Effector CD8-positive, alpha-beta T cell (primary cell): ENCODE measurements at regions not wholly inside any gene's neighbourhood (a gene's known extent, or its start where the extent isn't known, plus 50 kb on each side); places are given as distances from the start of the nearest gene placed in this dataset.

Experiments
- DNase-seq: peaks from one replicate; lab custom pipeline; 2025; lab: John Stamatoyannopoulos, UW

DNA sequence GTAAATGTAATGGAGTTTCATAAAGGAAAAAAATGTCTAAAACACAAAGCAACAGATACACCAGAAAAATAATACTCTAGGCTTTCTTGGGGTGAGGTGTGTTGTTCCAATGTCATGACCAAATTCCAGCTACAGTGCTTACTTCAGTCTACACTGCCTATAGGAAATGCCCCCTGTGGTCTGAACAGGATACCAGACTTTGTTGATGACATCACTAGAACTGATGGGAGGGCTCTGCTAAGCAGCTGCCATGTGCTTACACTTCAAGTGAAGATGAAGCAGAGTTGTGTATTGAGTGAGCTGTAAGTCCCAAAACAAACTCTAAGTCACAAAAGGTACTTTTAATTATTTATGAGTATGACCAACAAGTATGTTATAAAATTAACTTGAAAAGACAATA is 456.1 kb upstream of the IL12A start:
- no peak for DNase-seq

DNA sequence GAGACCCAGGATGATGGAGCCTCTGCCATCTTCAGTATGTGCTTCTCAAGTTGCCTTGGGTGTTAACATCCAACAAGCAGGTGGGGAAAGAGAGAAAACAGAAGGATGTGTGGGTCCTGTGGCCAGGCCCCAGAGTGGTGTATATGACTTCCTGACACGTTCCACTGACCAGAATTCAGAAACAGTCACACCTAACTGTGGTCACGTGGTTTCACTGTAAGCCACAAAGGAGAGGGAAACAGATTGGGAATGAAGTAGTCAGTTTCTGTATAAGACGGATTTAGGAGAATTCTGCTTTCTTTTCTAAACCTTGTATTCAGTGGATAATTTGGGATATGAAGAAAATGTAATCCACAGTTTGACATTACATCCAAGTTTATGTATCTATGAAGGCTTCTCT is 454.1 kb upstream of the IL12A start:
- DNase-seq = no peak

DNA sequence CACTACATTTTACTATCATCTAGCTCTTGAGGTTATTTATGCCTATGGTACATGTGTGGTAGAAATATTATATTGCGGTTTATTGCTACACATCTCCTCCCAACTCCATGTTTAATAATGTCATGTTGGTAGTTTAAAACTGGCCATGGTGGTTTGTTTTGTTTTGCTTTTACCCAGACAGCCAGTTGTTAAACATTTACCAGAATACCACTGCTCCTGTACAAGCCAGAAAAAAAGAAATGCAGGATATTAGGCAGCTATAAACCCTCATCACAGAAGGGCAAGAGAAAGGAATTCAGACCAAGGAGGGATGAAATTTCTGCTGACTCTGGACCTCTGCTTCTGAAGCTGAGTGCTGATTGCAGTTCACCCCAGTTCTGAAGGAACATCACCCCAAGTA is 451.8 kb upstream of the IL12A start:
- no peak for DNase-seq

- no peak for DNase-seq
Measured at GRCh38 chr3:159538507-159538906, 450.1 kb upstream of the IL12A start.

GRCh38 chr3:159540882-159541495 is 447.6 kb upstream of the IL12A start:
- DNase-seq = no peak

- no peak for DNase-seq
Measured at GRCh38 chr3:159548675-159549335, 439.8 kb upstream of the IL12A start.

- DNase-seq = no peak
Measured at GRCh38 chr3:159555205-159555604, 433.4 kb upstream of the IL12A start.

DNA sequence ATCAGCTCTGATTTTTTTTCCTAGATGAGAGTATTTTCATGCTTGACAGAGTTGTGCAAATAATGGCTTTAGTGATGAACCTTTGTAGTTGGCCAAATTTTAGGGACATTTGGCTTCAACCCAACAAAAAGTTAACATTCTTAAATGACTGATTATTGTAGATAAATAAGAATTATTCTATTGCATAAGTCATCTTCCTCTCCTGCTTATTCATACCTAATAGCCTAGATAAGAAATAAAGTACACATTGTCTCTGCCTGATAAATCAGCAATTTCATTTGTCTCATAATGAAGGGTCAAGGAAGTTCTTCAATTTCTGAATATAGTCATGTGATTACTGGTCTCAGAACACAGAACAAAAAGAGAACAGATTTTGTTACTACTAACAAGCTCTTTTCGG is 428.9 kb upstream of the IL12A start:
- no peak for DNase-seq

GRCh38 chr3:159560214-159560979 is 428.2 kb upstream of the IL12A start:
- DNase-seq = no peak

- no peak for DNase-seq
Measured at GRCh38 chr3:159565313-159565712, 423.3 kb upstream of the IL12A start.

DNA sequence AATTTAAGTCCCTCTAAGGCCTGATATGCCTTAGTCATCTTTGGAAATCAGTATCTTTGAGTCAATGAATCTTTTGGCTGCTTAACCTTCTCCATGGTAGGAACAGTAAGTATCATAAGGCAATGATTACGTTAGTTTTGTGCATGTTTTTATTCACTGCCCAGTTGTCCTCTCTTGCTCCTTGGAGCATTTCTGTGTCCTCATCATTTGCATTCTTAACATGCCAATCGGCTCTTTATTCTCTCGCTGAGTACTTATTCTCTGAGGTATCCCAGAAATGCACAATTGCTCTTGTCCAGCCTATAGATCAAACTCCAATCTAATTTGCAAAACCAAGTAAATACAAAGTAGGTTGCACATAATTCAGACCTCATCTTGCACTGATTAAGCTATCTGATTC is 405.0 kb upstream of the IL12A start:
- no peak for DNase-seq

GRCh38 chr3:159584421-159584820 is 404.2 kb upstream of the IL12A start:
- DNase-seq = no peak

GRCh38 chr3:159586571-159587202 is 401.9 kb upstream of the IL12A start:
- no peak for DNase-seq

DNA sequence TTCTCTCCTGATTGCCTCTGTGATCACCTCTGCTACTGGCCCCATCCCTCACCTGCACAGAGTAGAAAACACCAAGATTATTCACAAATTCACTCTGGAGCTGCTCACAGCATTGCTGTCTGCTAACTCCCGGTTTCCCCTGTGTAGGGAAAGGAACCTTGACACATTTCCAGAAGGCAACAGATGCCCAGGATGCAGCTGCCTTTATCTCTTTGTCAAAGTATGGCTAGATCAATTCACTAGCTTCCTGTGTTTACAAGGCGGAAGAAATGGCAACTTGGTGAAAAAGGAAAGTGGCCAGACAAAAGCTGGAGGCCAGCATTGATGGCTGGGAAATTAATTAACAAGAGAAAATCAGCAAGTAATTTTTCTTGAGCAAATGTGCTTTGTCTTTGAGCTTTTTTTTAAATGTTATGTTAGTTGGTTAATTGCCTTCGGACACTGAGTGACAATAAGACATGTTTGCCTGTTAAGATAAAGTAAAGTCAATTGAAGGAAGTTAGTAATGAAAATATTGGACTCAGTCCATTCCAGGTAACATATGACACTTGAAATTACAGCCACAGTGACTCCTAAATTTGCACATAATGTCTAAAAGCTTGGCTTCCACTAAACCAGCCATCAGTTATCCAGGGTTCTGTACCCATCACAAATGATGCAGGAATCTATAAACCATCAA is 394.6 kb upstream of the IL12A start:
- DNase-seq = no peak

DNA sequence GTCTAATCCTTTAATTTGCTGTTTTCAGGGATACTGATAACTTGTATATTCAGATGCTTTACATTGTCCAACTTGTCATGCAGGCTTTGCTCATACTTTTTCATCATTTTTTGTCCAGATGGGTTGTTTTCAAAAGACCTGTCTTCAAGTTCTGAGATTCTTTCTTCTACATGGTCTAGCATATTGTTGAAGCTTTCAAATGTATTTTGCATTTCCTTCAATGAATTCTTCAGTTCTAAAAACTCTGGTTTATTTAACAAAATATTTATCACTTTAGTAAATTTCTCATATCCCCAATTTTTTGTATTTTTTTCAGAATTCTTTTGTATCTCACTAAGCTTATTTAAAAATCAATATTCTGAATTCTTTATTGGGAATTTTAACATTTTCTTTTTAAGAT is 388.3 kb upstream of the IL12A start:
- DNase-seq = no peak

DNA sequence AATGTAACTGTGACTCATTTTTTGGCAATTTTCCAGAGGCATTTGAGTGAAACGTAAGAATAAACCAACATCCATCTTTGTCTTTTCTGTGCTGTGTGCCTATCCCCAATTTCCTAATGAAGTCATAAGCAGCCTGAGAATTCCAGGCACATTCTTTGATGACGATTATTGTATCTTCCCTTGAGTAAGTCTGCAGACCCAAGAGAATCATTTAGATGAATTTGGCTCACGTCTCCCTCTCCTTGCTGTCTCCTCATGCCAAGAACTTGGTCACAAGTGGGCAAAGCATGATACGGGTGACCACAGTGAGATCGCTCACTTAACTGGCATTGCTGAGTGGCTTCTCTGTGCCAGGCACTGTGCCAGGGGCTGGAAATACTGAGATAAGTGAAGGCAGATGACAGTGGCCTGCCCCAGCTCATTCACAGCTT is 384.5 kb upstream of the IL12A start:
- DNase-seq = no peak

- no peak for DNase-seq
Measured at GRCh38 chr3:159605101-159605500, 383.5 kb upstream of the IL12A start.

DNA sequence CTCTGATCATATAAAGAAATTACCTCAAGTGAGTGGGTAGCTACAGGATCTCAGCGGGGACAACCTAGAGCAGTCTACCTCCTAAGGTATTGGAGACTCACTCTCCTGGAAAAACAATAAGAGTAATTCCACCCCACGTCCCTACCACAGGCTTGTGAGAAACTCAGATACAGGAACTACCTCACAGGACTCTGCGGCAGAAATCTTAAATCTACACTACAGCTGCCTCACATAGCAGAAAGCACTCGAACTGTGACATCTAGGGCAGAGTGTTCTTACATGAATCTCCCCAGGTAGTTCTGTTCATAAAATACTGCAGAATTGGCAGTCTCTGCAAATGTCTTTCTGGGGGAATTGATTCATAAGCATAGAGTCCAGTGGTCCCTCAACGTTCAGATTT is 382.9 kb upstream of the IL12A start:
- DNase-seq = no peak

- DNase-seq = no peak
Measured at GRCh38 chr3:159607856-159608255, 380.8 kb upstream of the IL12A start.

GRCh38 chr3:159608311-159608710 is 380.3 kb upstream of the IL12A start:
- no peak for DNase-seq

DNA sequence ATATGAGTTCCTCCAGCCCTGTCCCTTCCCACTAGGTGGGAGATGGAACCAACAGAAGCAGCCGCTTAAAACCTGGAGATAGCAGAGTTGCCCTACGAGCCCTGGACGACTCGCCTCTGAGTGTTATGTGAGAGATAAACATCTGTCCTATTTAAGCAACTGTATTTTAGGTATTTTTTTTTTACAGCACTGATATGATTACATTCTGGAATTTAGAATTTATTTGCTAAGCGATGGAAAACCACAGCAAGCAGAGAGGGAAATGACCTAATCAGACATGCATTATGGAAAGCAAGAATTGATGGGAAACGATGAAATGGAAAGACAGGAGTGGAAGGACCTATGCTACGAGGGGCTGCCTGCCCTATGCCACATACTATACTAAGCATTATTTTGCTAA is 379.0 kb upstream of the IL12A start:
- no peak for DNase-seq

- DNase-seq = no peak
Measured at GRCh38 chr3:159616234-159616825, 372.3 kb upstream of the IL12A start.
